H9 (cell line): ENCODE measurements at regions not wholly inside any gene's neighbourhood (a gene's known extent, or its start where the extent isn't known, plus 50 kb on each side); places are given as distances from the start of the nearest gene placed in this dataset.

Experiments
- DNase-seq: peaks from one replicate; pipeline ENCODE4 v3.0.0-alpha.2; 2017
- H2AFZ ChIP-seq: one replicate; pipeline ENCODE4 v1.6.1; 2013; ENCODE audit warnings: mild to moderate bottlenecking, low read length, control low read depth, moderate library complexity
- H2AK5ac ChIP-seq: 2 replicates; pipeline ENCODE4 v1.6.1; 2013; ENCODE audit warnings: low read length, control low read depth, mixed read lengths; ENCODE audit not compliant: insufficient read length
- H2BK120ac ChIP-seq: one replicate; pipeline ENCODE4 v1.6.1; 2013; ENCODE audit warnings: low read depth, mild to moderate bottlenecking, low read length, control low read depth, inconsistent platforms; ENCODE audit not compliant: poor library complexity, severe bottlenecking
- H2BK12ac ChIP-seq: 2 replicates; pipeline ENCODE4 v1.6.1; 2013; ENCODE audit warnings: low read length, control low read depth, mixed read lengths, low read depth; ENCODE audit not compliant: insufficient read length
- H2BK15ac ChIP-seq: 2 replicates; pipeline ENCODE4 v1.6.1; 2013; ENCODE audit warnings: low read depth, low read length, control low read depth
- H2BK20ac ChIP-seq: one replicate; pipeline ENCODE4 v1.6.1; 2013; ENCODE audit warnings: low read depth, mild to moderate bottlenecking, low read length, control low read depth, inconsistent platforms; ENCODE audit not compliant: poor library complexity, severe bottlenecking
- H2BK5ac ChIP-seq: 2 replicates; pipeline ENCODE4 v1.6.1; 2013; ENCODE audit warnings: low read length, control low read depth, mixed read lengths; ENCODE audit not compliant: insufficient read length
- H3K14ac ChIP-seq: 2 replicates; pipeline ENCODE4 v1.6.1; 2013; ENCODE audit warnings: low read length, control low read depth; ENCODE audit not compliant: insufficient read depth
- H3K18ac ChIP-seq: 2 replicates; pipeline ENCODE4 v1.6.1; 2013; ENCODE audit warnings: low read depth, mild to moderate bottlenecking, mixed read lengths, low read length, control low read depth; ENCODE audit not compliant: insufficient read length
- H3K23ac ChIP-seq: 2 replicates; pipeline ENCODE4 v1.6.1; 2013; ENCODE audit warnings: low read length, control low read depth, mixed read lengths, low read depth; ENCODE audit not compliant: insufficient read length
- H3K23me2 ChIP-seq: 2 replicates; pipeline ENCODE4 v1.6.1; 2013; ENCODE audit warnings: low read depth, mild to moderate bottlenecking, mixed read lengths, low read length, control low read depth; ENCODE audit not compliant: insufficient read length, poor library complexity, severe bottlenecking
- H3K27ac ChIP-seq: 2 replicates; pipeline ENCODE4 v1.5.1; 2013; ENCODE audit warnings: low read length, control low read depth, mixed read lengths, low read depth; ENCODE audit not compliant: insufficient read length
- H3K27me3 ChIP-seq: 2 replicates; pipeline ENCODE4 v1.6.1; 2013; ENCODE audit warnings: low read length, control low read depth, inconsistent platforms; ENCODE audit not compliant: insufficient read depth
- H3K4ac ChIP-seq: 2 replicates; pipeline ENCODE4 v1.6.1; 2013; ENCODE audit warnings: low read depth, mild to moderate bottlenecking, control low read depth, inconsistent platforms, low read length, moderate library complexity
- H3K4me1 ChIP-seq: 2 replicates; pipeline ENCODE4 v1.6.1; 2013; ENCODE audit warnings: low read length, control low read depth, inconsistent platforms; ENCODE audit not compliant: insufficient read depth
- H3K4me2 ChIP-seq: 2 replicates; pipeline ENCODE4 v1.6.1; 2013; ENCODE audit warnings: low read length, control low read depth, mixed read lengths; ENCODE audit not compliant: insufficient read length, insufficient read depth
- H3K56ac ChIP-seq: 2 replicates; pipeline ENCODE4 v1.6.1; 2013; ENCODE audit warnings: low read depth, mild to moderate bottlenecking, mixed read lengths, low read length, control low read depth; ENCODE audit not compliant: insufficient read length
- H3K79me1 ChIP-seq: 2 replicates; pipeline ENCODE4 v1.6.1; 2013; ENCODE audit warnings: low read depth, mild to moderate bottlenecking, moderate library complexity, low read length, control low read depth, inconsistent platforms; ENCODE audit not compliant: insufficient read depth, poor library complexity, severe bottlenecking
- H3K79me2 ChIP-seq: 2 replicates; pipeline ENCODE4 v1.6.1; 2013; ENCODE audit warnings: low read length, control low read depth, inconsistent platforms; ENCODE audit not compliant: insufficient read depth
- H3K9ac ChIP-seq: 2 replicates; pipeline ENCODE4 v1.6.1; 2013; ENCODE audit warnings: low read length, control low read depth, mixed read lengths; ENCODE audit not compliant: insufficient read length; ENCODE audit errors: extremely low read depth
- H3K9me3 ChIP-seq: one replicate; pipeline ENCODE4 v1.6.1; 2013; ENCODE audit warnings: low read depth, low read length, inconsistent platforms; ENCODE audit not compliant: control insufficient read depth
- H3T11ph ChIP-seq: one replicate; pipeline ENCODE4 v1.6.1; 2013; ENCODE audit warnings: mild to moderate bottlenecking, low read length, control low read depth, inconsistent platforms
- H4K20me1 ChIP-seq: one replicate; pipeline ENCODE4 v1.6.1; 2013; ENCODE audit not compliant: control insufficient read depth, insufficient read length, insufficient read depth
- H4K5ac ChIP-seq: 2 replicates; pipeline ENCODE4 v1.6.1; 2013; ENCODE audit warnings: low read depth, mild to moderate bottlenecking, mixed read lengths, low read length, control low read depth; ENCODE audit not compliant: insufficient read length
- H4K8ac ChIP-seq: replicated peaks from 2 replicates; pipeline ENCODE4 v1.6.1; 2013; ENCODE audit warnings: low read length, control low read depth, mixed read lengths, low read depth; ENCODE audit not compliant: insufficient read length
- H4K91ac ChIP-seq: 2 replicates; pipeline ENCODE4 v1.6.1; 2013; ENCODE audit warnings: low read depth, mild to moderate bottlenecking, moderate library complexity, mixed read lengths, low read length, control low read depth; ENCODE audit not compliant: insufficient read length
- H3K27ac Mint-ChIP-seq, 3 experiments: 2 replicates in 2 of 3; 3 replicates in 1 of 3; pipeline ENCODE4 v1.8.0; 2020 to 2021; ENCODE audit warnings: mixed read lengths in 3 of 3, mild to moderate bottlenecking in 1 of 3, moderate library complexity in 1 of 3
- H3K27me3 Mint-ChIP-seq: 2 replicates; pipeline ENCODE4 v1.8.0; 2021; ENCODE audit warnings: low read depth, mild to moderate bottlenecking, moderate library complexity, mixed read lengths
- H3K36me3 Mint-ChIP-seq, 3 experiments: 2 replicates in 2 of 3; 3 replicates in 1 of 3; pipeline ENCODE4 v1.8.0; 2020 to 2021; ENCODE audit warnings: low read depth in 3 of 3, mixed read lengths in 3 of 3; ENCODE audit not compliant: insufficient read depth in 1 of 3
- H3K4me1 Mint-ChIP-seq, 2 experiments: 2 replicates each; pipeline ENCODE4 v1.8.0; 2020; ENCODE audit warnings: mixed read lengths in 2 of 2
- H3K4me3 Mint-ChIP-seq, 2 experiments: 2 replicates in 1 of 2; 3 replicates in 1 of 2; pipeline ENCODE4 v1.8.0; 2020 to 2021; ENCODE audit warnings: mild to moderate bottlenecking in 2 of 2, mixed read lengths in 2 of 2, moderate library complexity in 1 of 2
- H3K9me3 Mint-ChIP-seq, 2 experiments: 2 replicates in 1 of 2; 3 replicates in 1 of 2; pipeline ENCODE4 v1.8.0; 2020; ENCODE audit warnings: mild to moderate bottlenecking in 2 of 2, mixed read lengths in 2 of 2, moderate library complexity in 1 of 2
- CTCF ChIP-seq: fragments of 200-600 bp; sonication (generic); conservative IDR thresholded peaks from 3 replicates; pipeline ENCODE4 v1.8.0; 2021; ENCODE audit warnings: antibody characterized with exemption, mild to moderate bottlenecking
- WGBS: extraction: QIAGEN DNeasy Blood & Tissue Kit; methylation state at CpG from one replicate; pipeline ENCODE4 v1.1.7; 2013; ENCODE audit warnings: missing lambda C conversion rate, low lambda C conversion rate, mixed read lengths; ENCODE audit not compliant: insufficient read length; ENCODE audit errors: extremely low coverage; 5-methylcytosine and 5-hydroxymethylcytosine counted together

- H3K4ac ChIP-seq: no peak overlapping the region
- no peak overlapping the region for H4K5ac ChIP-seq
- no peaks in the 10 kb centered on the region for H3K9me3 Mint-ChIP-seq
- no peak overlapping the region for H2BK20ac ChIP-seq
- no peak overlapping the region for H2BK15ac ChIP-seq
- H3K23ac ChIP-seq: no peak overlapping the region
- no peak overlapping the region for H2BK5ac ChIP-seq
- H3K4me3 Mint-ChIP-seq: no peak overlapping the region
- no peaks in the 10 kb centered on the region; the same call in 1 of the 2 replicates for H3K4me1 ChIP-seq
- H3T11ph ChIP-seq: no peak overlapping the region
- no peak overlapping the region for H3K56ac ChIP-seq
- TF ChIP-seq CTCF: no peak
- no peak overlapping the region for H2AFZ ChIP-seq
- no peak overlapping the region for H2AK5ac ChIP-seq
- H3K27ac Mint-ChIP-seq: no peak overlapping the region; a peak in 2 of 7 replicates
- no peaks in the 10 kb centered on the region for H3K27me3 Mint-ChIP-seq
- no peak overlapping the region for H3K27ac ChIP-seq
- no peaks in the 10 kb centered on the region for H3K23me2 ChIP-seq
- H4K8ac ChIP-seq: no peak overlapping the region
- DNase-seq: no peak
- no peaks in the 10 kb centered on the region for H4K20me1 ChIP-seq
- H3K36me3 Mint-ChIP-seq: no peaks in the 10 kb centered on the region
- no peaks in the 10 kb centered on the region for H3K27me3 ChIP-seq
- no peaks in the 10 kb centered on the region for H3K79me1 ChIP-seq
- WGBS: no CpG with 5 or more reads among the region's 2 CpGs
- no peak overlapping the region for H2BK120ac ChIP-seq
- H2BK12ac ChIP-seq: no peak overlapping the region
- H3K14ac ChIP-seq: no peak overlapping the region
- H3K9me3 ChIP-seq: no peaks in the 10 kb centered on the region
- no peaks in the 10 kb centered on the region for H3K79me2 ChIP-seq
- no peak overlapping the region for H3K18ac ChIP-seq
- H3K4me1 Mint-ChIP-seq: peaks cover 4% of the 10 kb centered on the region in 2 experiments; a peak in 2 of 4 replicates
- no peak overlapping the region for H3K9ac ChIP-seq
- no peak overlapping the region for H4K91ac ChIP-seq
- H3K4me2 ChIP-seq: no peak overlapping the region
Observed at GRCh38 chr1:79287982-79288381, 281.5 kb upstream of the ADGRL4 start.
